Fibroblast of the aortic adventitia (primary cell): ENCODE measurements at regions not wholly inside any gene's neighbourhood (a gene's known extent, or its start where the extent isn't known, plus 50 kb on each side); places are given as distances from the start of the nearest gene placed in this dataset.

ENCODE experiments used
- DNase-seq: peaks from one replicate; pipeline ENCODE4 v3.0.0-alpha.2; 2010; ENCODE audit warnings: low read depth
- H3K4me3 ChIP-seq: 2 replicates; pipeline ENCODE4 v1.5.1; 2011; ENCODE audit warnings: low read depth, mild to moderate bottlenecking, control low read depth, low read length, moderate library complexity
- TF ChIP-seq, protein P1 (sequence below): IDR thresholded peaks from 2 replicates; pipeline ENCODE4 v1.5.1; 2011; ENCODE audit warnings: mild to moderate bottlenecking, low read length, control low read depth, inconsistent platforms; ENCODE audit not compliant: insufficient read depth

DNA sequence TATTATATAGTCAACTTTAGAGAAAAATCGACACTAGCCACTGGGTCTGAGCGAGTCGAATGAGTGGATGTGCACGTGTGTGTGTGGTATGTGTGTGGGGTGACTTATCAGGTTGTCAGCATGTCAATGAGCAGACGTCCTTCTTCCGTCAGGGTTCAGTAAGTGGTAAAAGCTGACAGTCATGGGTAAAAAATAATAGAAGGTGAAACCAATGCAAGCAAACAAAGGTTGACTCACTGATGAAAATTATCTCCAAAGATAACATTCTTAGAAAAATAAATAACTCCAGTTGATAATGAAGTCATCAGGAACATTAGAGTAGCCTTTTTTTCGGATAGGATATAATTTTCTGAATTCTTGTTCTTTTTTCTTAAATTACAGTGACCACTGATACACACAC, 243.8 kb upstream of the FOXQ1 start:
- no peak overlapping the region for H3K4me3 ChIP-seq
- TF ChIP-seq, protein P1, sequence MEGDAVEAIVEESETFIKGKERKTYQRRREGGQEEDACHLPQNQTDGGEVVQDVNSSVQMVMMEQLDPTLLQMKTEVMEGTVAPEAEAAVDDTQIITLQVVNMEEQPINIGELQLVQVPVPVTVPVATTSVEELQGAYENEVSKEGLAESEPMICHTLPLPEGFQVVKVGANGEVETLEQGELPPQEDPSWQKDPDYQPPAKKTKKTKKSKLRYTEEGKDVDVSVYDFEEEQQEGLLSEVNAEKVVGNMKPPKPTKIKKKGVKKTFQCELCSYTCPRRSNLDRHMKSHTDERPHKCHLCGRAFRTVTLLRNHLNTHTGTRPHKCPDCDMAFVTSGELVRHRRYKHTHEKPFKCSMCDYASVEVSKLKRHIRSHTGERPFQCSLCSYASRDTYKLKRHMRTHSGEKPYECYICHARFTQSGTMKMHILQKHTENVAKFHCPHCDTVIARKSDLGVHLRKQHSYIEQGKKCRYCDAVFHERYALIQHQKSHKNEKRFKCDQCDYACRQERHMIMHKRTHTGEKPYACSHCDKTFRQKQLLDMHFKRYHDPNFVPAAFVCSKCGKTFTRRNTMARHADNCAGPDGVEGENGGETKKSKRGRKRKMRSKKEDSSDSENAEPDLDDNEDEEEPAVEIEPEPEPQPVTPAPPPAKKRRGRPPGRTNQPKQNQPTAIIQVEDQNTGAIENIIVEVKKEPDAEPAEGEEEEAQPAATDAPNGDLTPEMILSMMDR = no peak
- DNase-seq = peak; percentile 30

- no peak overlapping the region for H3K4me3 ChIP-seq
- no peak for DNase-seq
- TF ChIP-seq, protein P1 = no peak
Observed at GRCh38 chr6:1067346-1067745, 244.6 kb upstream of the FOXQ1 start.

DNA sequence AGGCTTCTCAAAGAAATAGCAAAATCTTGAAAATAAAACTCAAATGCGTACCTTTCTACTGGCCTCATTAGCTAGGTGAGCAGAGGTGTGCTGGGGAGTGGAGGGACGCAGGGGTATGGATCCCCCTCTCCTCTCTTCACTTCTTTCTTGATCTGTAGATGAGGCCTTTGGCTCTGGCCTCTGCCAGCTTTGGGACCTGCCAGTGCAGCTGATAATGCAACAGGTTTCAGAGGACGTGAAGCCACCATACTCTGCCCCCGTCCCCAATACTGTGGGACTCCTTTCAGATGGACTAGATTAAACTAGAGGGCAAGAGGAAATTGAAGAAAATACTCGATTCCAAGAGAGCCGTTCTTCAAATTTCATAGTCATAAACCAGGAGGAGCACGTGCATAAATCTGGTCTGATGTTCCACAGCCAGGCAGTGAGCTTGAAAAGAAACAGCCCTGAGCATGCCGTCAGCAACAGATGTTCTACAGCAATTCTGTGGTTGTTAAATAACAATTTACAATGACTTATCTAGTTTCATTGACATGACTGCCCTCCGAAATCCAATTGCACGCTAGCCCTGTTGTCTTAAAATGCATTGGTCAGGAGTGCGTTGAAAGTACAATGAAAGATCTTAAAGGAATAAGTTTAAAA, 245.3 kb upstream of the FOXQ1 start:
- DNase-seq = no peak
- no peak overlapping the region for H3K4me3 ChIP-seq
- TF ChIP-seq, protein P1 = no peak

DNA sequence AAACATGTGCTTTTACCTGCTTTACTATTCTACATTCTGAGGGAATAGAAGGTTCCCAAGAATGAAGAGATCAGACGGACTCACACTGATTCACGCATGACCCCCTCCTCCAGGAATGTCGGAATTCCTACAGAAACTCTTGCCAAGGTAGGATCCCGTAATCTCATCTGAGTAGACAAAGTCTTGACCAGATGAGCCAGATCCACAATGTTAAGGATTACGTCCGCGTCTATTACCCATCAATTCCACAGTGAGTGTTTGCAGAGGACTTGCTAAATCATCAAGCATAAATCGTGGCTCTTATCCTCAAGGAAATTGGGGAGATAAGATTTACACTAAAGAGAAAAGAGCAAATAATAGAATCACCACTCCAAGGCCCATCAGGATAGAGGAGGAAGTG, 245.9 kb upstream of the FOXQ1 start:
- no peak for DNase-seq
- no peak overlapping the region for H3K4me3 ChIP-seq
- TF ChIP-seq, protein P1 = no peak

DNA sequence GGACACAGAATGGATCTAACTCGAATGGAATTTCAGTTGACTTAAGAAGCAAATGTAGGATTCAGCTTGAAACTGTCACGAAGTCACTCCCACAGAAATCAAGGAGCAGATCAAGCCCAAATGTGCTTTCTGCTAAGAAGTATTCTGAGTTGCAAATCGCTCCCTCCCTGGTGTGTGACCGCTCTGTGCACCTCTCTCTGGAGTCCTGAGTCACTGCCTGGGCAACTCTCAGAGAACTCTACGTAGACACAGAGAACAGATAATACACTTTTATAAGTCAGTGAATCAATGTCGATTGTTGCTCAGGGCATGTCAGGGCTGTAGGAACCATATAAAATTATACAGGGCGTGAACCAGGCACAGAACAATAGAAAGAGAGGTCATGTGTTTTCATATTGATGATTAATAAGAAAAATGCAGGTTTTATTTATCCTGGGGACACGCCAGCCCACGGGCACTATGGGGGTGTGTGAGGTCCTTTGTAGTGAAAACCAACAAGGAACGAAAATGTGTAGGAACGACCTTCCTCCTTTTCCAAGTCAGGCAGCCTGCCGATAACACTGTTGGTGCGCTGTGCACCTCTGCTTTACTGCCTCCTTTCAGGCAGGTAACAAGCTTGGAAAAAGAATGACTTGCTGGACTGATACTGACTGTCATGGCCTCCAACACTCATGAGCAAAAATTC, 248.1 kb upstream of the FOXQ1 start:
- DNase-seq = peak; percentile 54
- no peak overlapping the region for H3K4me3 ChIP-seq
- TF ChIP-seq, protein P1 = no peak

GRCh38 chr6:1062786-1063545, 248.9 kb upstream of the FOXQ1 start:
- no peak overlapping the region for H3K4me3 ChIP-seq
- TF ChIP-seq, protein P1 = no peak
- no peak for DNase-seq
